ENCODE measurements at regions not wholly inside any gene's neighbourhood (a gene's known extent, or its start where the extent isn't known, plus 50 kb on each side); places are given as distances from the start of the nearest gene placed in this dataset.
"Not testable (repeated sequence)": the region's sequence is repeated elsewhere in the genome, so short reads cannot be mapped to it uniquely, and the experiment has no call there.

DNA sequence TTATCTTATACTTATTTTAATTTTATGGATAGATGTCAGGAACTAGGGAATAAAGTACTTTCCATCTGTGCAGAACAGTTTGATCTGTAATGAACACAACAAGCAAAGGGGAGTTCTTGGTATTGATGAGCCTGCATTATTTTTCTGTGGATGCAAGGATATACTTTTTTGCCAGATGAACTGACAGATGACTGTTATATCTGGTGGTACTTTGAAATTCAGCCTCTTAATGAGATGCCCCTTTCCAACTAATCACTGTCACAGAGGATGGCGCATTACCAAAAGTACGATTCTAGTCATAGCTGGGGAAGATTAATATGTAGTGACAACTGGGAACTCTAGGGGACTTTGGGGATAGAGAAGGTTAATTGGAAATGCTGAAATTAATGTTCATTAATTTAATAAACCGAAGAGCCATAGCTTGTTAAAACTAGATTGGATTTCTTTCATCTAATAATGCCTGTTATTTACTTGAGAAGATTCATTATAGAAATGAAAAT is 603.4 kb upstream of the CNTN5 start:
- TF ChIP-seq, protein P1, sequence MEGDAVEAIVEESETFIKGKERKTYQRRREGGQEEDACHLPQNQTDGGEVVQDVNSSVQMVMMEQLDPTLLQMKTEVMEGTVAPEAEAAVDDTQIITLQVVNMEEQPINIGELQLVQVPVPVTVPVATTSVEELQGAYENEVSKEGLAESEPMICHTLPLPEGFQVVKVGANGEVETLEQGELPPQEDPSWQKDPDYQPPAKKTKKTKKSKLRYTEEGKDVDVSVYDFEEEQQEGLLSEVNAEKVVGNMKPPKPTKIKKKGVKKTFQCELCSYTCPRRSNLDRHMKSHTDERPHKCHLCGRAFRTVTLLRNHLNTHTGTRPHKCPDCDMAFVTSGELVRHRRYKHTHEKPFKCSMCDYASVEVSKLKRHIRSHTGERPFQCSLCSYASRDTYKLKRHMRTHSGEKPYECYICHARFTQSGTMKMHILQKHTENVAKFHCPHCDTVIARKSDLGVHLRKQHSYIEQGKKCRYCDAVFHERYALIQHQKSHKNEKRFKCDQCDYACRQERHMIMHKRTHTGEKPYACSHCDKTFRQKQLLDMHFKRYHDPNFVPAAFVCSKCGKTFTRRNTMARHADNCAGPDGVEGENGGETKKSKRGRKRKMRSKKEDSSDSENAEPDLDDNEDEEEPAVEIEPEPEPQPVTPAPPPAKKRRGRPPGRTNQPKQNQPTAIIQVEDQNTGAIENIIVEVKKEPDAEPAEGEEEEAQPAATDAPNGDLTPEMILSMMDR (IDR thresholded peaks at IDR 0.05; ENCODE audit: insufficient read depth, low read depth, low read length): no peak
- no peak overlapping the region for H3K4me3 ChIP-seq (ENCODE audit: low read depth, low read length)
- DNase-seq (ENCODE audit: low read depth): no peak

DNA sequence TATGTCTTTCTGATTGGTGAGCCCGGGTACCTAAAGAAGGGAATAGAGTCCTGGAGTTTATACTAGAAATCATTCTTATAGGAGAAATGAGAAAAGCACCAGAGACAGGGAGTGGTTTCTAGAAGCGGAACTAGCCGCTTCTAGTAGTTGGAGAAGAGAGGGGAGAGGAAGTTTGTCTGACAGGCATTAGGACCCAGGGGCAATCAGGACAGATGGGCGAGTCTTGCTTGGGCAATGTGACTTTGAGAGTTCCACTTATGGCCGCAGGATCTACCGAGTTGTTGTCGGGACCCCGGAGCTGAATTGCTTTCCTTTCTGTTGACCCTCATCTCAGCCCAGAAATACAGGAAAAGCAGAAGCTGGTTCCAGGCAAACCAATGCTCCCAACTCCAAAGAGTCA is 596.8 kb upstream of the CNTN5 start:
- no peak for DNase-seq (ENCODE audit: low read depth)
- no peak overlapping the region for H3K4me3 ChIP-seq (ENCODE audit: low read depth, low read length)
- TF ChIP-seq, protein P1 (IDR thresholded peaks at IDR 0.05; ENCODE audit: insufficient read depth, low read depth, low read length): no peak

- not testable (repeated sequence) for DNase-seq (ENCODE audit: low read depth); H3K4me3 ChIP-seq (ENCODE audit: low read depth, low read length)
Observed at GRCh38 chr11:98424773-98425172, 596.0 kb upstream of the CNTN5 start.

GRCh38 chr11:98431463-98432359 is 589.0 kb upstream of the CNTN5 start:
- DNase-seq (ENCODE audit: low read depth): no peak
- TF ChIP-seq, protein P1 (IDR thresholded peaks at IDR 0.05; ENCODE audit: insufficient read depth, low read depth, low read length): no peak
- no peak overlapping the region for H3K4me3 ChIP-seq (ENCODE audit: low read depth, low read length)

DNA sequence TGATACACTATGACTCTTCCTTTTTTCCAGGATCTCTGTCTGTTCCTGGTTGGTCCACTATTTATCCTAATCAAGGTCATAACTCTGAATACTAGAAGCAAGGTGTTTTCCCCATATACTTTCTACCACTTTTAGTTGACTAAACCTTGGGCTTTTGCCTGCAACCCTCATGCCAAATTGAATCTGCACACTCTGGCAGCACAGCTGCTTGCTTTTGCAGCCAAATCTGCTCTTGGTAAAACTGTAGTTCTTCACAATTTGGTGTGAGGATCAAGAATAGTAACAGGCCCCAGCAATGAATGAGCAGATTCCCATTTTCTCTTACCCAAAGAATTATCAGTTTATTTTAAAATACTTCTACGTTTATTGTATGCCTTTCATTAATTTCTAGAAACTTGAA is 586.5 kb upstream of the CNTN5 start:
- no peak overlapping the region for H3K4me3 ChIP-seq (ENCODE audit: low read depth, low read length)
- no peak for DNase-seq (ENCODE audit: low read depth)
- TF ChIP-seq, protein P1 (IDR thresholded peaks at IDR 0.05; ENCODE audit: insufficient read depth, low read depth, low read length): no peak

GRCh38 chr11:98453378-98453777 is 567.4 kb upstream of the CNTN5 start:
- TF ChIP-seq, protein P1 (IDR thresholded peaks at IDR 0.05; ENCODE audit: insufficient read depth, low read depth, low read length): no peak
- no peak for DNase-seq (ENCODE audit: low read depth)
- H3K4me3 ChIP-seq (ENCODE audit: low read depth, low read length): no peak overlapping the region

GRCh38 chr11:98455500-98456307 is 565.0 kb upstream of the CNTN5 start:
- DNase-seq (ENCODE audit: low read depth): no peak
- H3K4me3 ChIP-seq (ENCODE audit: low read depth, low read length): no peak overlapping the region
- TF ChIP-seq, protein P1 (IDR thresholded peaks at IDR 0.05; ENCODE audit: insufficient read depth, low read depth, low read length): no peak

All from fibroblast of villous mesenchyme (primary cell).